ENCODE measurements at regions not wholly inside any gene's neighbourhood (a gene's known extent, or its start where the extent isn't known, plus 50 kb on each side); places are given as distances from the start of the nearest gene placed in this dataset.

DNA sequence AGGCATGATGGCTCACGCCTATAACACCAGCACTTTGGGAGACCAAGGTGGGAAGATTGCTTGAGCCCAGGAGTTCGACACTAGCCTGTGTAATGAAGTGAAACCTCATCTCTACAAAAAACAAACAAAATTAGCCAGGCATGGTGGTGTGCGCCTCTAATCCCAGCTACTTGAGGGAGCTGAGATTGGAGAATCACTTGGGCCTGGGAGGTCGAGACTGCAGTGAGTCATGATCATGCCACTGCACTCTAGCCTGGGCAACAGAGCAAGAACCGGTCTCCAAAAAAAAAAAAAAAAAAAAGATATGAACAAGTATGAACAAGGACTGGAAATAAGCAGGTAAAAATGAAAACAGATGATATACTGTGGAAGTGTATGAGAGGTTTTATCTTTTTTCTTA, 54.1 kb upstream of the SOX6 start:
- no peaks in the 10 kb centered on the region for H3K79me2 ChIP-seq (ENCODE audit: insufficient read depth, low read length)
- H3K36me3 ChIP-seq (ENCODE audit: insufficient read depth, low read length), result no peaks in the 10 kb centered on the region
- H3K9me2 ChIP-seq (ENCODE audit: low read depth, low read length), result no peaks in the 10 kb centered on the region
- no peak overlapping the region for H2AFZ ChIP-seq (ENCODE audit: low read length)
- H3K4me3 ChIP-seq (ENCODE audit: low read depth, low read length, poor library complexity, severe bottlenecking), result no peak overlapping the region
- H3K4me1 ChIP-seq (ENCODE audit: insufficient read depth, low read length, severe bottlenecking), result no peaks in the 10 kb centered on the region
- no peak for TF ChIP-seq CTCF (IDR thresholded peaks at IDR 0.05; ENCODE audit: low read length)
- TF ChIP-seq EZH2 (IDR thresholded peaks at IDR 0.05; ENCODE audit: borderline replicate concordance, low read length), result no peak
- H3K9me3 ChIP-seq (ENCODE audit: low read length), result no peaks in the 10 kb centered on the region
- no peaks in the 10 kb centered on the region for H3K27me3 ChIP-seq (ENCODE audit: insufficient read depth, low read length)
- no peak overlapping the region for H3K4me2 ChIP-seq (ENCODE audit: low read length)
- no peaks in the 10 kb centered on the region for H4K20me1 ChIP-seq (ENCODE audit: insufficient read depth, low read length)
- H3K27ac ChIP-seq (ENCODE audit: low read depth, low read length, poor library complexity, severe bottlenecking), result no peak overlapping the region
- no peak overlapping the region for H3K9ac ChIP-seq (ENCODE audit: low read length)
- no peaks in the 10 kb centered on the region for H3F3A ChIP-seq (ENCODE audit: insufficient read depth, low read length)

- H3K27ac ChIP-seq (ENCODE audit: low read depth, low read length, poor library complexity, severe bottlenecking), result no peak overlapping the region
- no peaks in the 10 kb centered on the region for H4K20me1 ChIP-seq (ENCODE audit: insufficient read depth, low read length)
- no peaks in the 10 kb centered on the region for H3K9me2 ChIP-seq (ENCODE audit: low read depth, low read length)
- H3K27me3 ChIP-seq (ENCODE audit: insufficient read depth, low read length), result no peaks in the 10 kb centered on the region
- H3F3A ChIP-seq (ENCODE audit: insufficient read depth, low read length), result no peaks in the 10 kb centered on the region
- H3K36me3 ChIP-seq (ENCODE audit: insufficient read depth, low read length), result no peaks in the 10 kb centered on the region
- no peaks in the 10 kb centered on the region for H3K9me3 ChIP-seq (ENCODE audit: low read length)
- H3K4me3 ChIP-seq (ENCODE audit: low read depth, low read length, poor library complexity, severe bottlenecking), result no peak overlapping the region
- no peaks in the 10 kb centered on the region for H3K4me1 ChIP-seq (ENCODE audit: insufficient read depth, low read length, severe bottlenecking)
- no peaks in the 10 kb centered on the region for H3K79me2 ChIP-seq (ENCODE audit: insufficient read depth, low read length)
- H2AFZ ChIP-seq (ENCODE audit: low read length), result no peak overlapping the region
- H3K9ac ChIP-seq (ENCODE audit: low read length), result no peak overlapping the region
- TF ChIP-seq CTCF (IDR thresholded peaks at IDR 0.05; ENCODE audit: low read length) (no peak), EZH2 (IDR thresholded peaks at IDR 0.05; ENCODE audit: borderline replicate concordance, low read length) (no peak)
- no peak overlapping the region for H3K4me2 ChIP-seq (ENCODE audit: low read length)
Observed at GRCh38 chr11:16408619-16409018, 52.3 kb upstream of the SOX6 start.

- no peaks in the 10 kb centered on the region for H3K27me3 ChIP-seq (ENCODE audit: insufficient read depth, low read length)
- no peak overlapping the region for H3K27ac ChIP-seq (ENCODE audit: low read depth, low read length, poor library complexity, severe bottlenecking)
- H3K4me3 ChIP-seq (ENCODE audit: low read depth, low read length, poor library complexity, severe bottlenecking), result no peak overlapping the region
- H4K20me1 ChIP-seq (ENCODE audit: insufficient read depth, low read length), result no peaks in the 10 kb centered on the region
- H3F3A ChIP-seq (ENCODE audit: insufficient read depth, low read length), result no peaks in the 10 kb centered on the region
- no peak for TF ChIP-seq EZH2 (IDR thresholded peaks at IDR 0.05; ENCODE audit: borderline replicate concordance, low read length)
- no peak for TF ChIP-seq CTCF (IDR thresholded peaks at IDR 0.05; ENCODE audit: low read length)
- H3K79me2 ChIP-seq (ENCODE audit: insufficient read depth, low read length), result no peaks in the 10 kb centered on the region
- H2AFZ ChIP-seq (ENCODE audit: low read length), result no peak overlapping the region
- no peaks in the 10 kb centered on the region for H3K36me3 ChIP-seq (ENCODE audit: insufficient read depth, low read length)
- no peaks in the 10 kb centered on the region for H3K4me1 ChIP-seq (ENCODE audit: insufficient read depth, low read length, severe bottlenecking)
- no peak overlapping the region for H3K4me2 ChIP-seq (ENCODE audit: low read length)
- no peaks in the 10 kb centered on the region for H3K9me2 ChIP-seq (ENCODE audit: low read depth, low read length)
- H3K9ac ChIP-seq (ENCODE audit: low read length), result no peak overlapping the region
- H3K9me3 ChIP-seq (ENCODE audit: low read length), result no peaks in the 10 kb centered on the region
Observed at GRCh38 chr11:16406226-16406625, 49.9 kb upstream of the SOX6 start.

Measured in OCI-LY1 (cell line).